ENCODE measurements at regions not wholly inside any gene's neighbourhood (a gene's known extent, or its start where the extent isn't known, plus 50 kb on each side); places are given as distances from the start of the nearest gene placed in this dataset.

GRCh38 chr3:3745693-3746092, 53.5 kb upstream of the LRRN1 start:
- no peaks in the 10 kb centered on the region for H3K27me3 Mint-ChIP-seq
- no peaks in the 10 kb centered on the region for H3K9me3 Mint-ChIP-seq
- no peaks in the 10 kb centered on the region for H3K4me1 Mint-ChIP-seq
- no peak overlapping the region for H3K4me3 Mint-ChIP-seq
- ATAC-seq (no peak), DNase-seq (no peak)
- H3K27ac Mint-ChIP-seq = no peak overlapping the region

GRCh38 chr3:3744826-3745225, 54.4 kb upstream of the LRRN1 start:
- Mint-ChIP-seq H3K4me1 (no peaks in the 10 kb centered on the region), H3K4me3 (no peak overlapping the region), H3K9me3 (no peaks in the 10 kb centered on the region), H3K27me3 (no peaks in the 10 kb centered on the region), H3K27ac (no peak overlapping the region)
- DNase-seq = no peak
- no peak for ATAC-seq

GRCh38 chr3:3743754-3744153, 55.5 kb upstream of the LRRN1 start:
- ATAC-seq = no peak
- no peak overlapping the region for H3K27ac Mint-ChIP-seq

GRCh38 chr3:3740061-3740460, 59.2 kb upstream of the LRRN1 start:
- no peak overlapping the region for H3K4me3 Mint-ChIP-seq
- H3K4me1 Mint-ChIP-seq = no peaks in the 10 kb centered on the region
- no peaks in the 10 kb centered on the region for H3K9me3 Mint-ChIP-seq
- ATAC-seq (no peak), DNase-seq (no peak)
- H3K27ac Mint-ChIP-seq = no peak overlapping the region
- H3K27me3 Mint-ChIP-seq = no peaks in the 10 kb centered on the region

More at GRCh38 chr3:3743754-3744153, 55.5 kb upstream of the LRRN1 start:
- no peak for DNase-seq
- no peaks in the 10 kb centered on the region for H3K9me3 Mint-ChIP-seq
- H3K27me3 Mint-ChIP-seq = no peaks in the 10 kb centered on the region
- no peak overlapping the region for H3K4me3 Mint-ChIP-seq
- no peaks in the 10 kb centered on the region for H3K4me1 Mint-ChIP-seq

- ATAC-seq (no peak), DNase-seq (no peak)
- no peaks in the 10 kb centered on the region for H3K4me1 Mint-ChIP-seq
- no peaks in the 10 kb centered on the region for H3K27me3 Mint-ChIP-seq
- no peak overlapping the region for H3K27ac Mint-ChIP-seq
- H3K4me3 Mint-ChIP-seq = no peak overlapping the region
- no peaks in the 10 kb centered on the region for H3K9me3 Mint-ChIP-seq
These were observed 59.7 kb upstream of the LRRN1 start for GRCh38 chr3:3739330-3740060.

GRCh38 chr3:3737531-3737930, 61.7 kb upstream of the LRRN1 start:
- H3K4me1 Mint-ChIP-seq = no peaks in the 10 kb centered on the region
- ATAC-seq = no peak
- no peak for DNase-seq
- no peak overlapping the region for H3K4me3 Mint-ChIP-seq
- H3K9me3 Mint-ChIP-seq = no peaks in the 10 kb centered on the region
- no peaks in the 10 kb centered on the region for H3K27me3 Mint-ChIP-seq
- H3K27ac Mint-ChIP-seq = no peak overlapping the region

- ATAC-seq (no peak), DNase-seq (no peak)
- Mint-ChIP-seq H3K4me1 (no peaks in the 10 kb centered on the region), H3K27me3 (no peaks in the 10 kb centered on the region), H3K4me3 (no peak overlapping the region), H3K27ac (no peak overlapping the region), H3K9me3 (no peaks in the 10 kb centered on the region)
These were observed 63.3 kb upstream of the LRRN1 start for GRCh38 chr3:3735919-3736318.

GRCh38 chr3:3734881-3735280, 64.3 kb upstream of the LRRN1 start:
- H3K9me3 Mint-ChIP-seq = no peaks in the 10 kb centered on the region
- no peak overlapping the region for H3K4me3 Mint-ChIP-seq
- no peaks in the 10 kb centered on the region for H3K4me1 Mint-ChIP-seq
- H3K27ac Mint-ChIP-seq = no peak overlapping the region
- ATAC-seq (no peak), DNase-seq (no peak)
- no peaks in the 10 kb centered on the region for H3K27me3 Mint-ChIP-seq

GRCh38 chr3:3729261-3729660, 70.0 kb upstream of the LRRN1 start:
- H3K4me3 Mint-ChIP-seq = no peak overlapping the region
- ATAC-seq = no peak
- no peak overlapping the region for H3K27ac Mint-ChIP-seq

GRCh38 chr3:3726549-3726948, 72.7 kb upstream of the LRRN1 start:
- no peaks in the 10 kb centered on the region for H3K4me1 Mint-ChIP-seq
- H3K27ac Mint-ChIP-seq = no peak overlapping the region
- ATAC-seq (no peak), DNase-seq (no peak)
- H3K27me3 Mint-ChIP-seq = no peaks in the 10 kb centered on the region
- H3K4me3 Mint-ChIP-seq = no peak overlapping the region
- peaks cover 0 to 4% of the 10 kb centered on the region in 2 donors for H3K9me3 Mint-ChIP-seq

More at GRCh38 chr3:3729261-3729660, 70.0 kb upstream of the LRRN1 start:
- H3K9me3 Mint-ChIP-seq = peaks cover 0 to 4% of the 10 kb centered on the region in 2 donors
- H3K4me1 Mint-ChIP-seq = no peaks in the 10 kb centered on the region
- H3K27me3 Mint-ChIP-seq = no peaks in the 10 kb centered on the region
- no peak for DNase-seq

- Mint-ChIP-seq H3K27me3 (no peaks in the 10 kb centered on the region), H3K4me3 (no peak overlapping the region), H3K9me3 (peaks cover 0 to 8% of the 10 kb centered on the region in 2 donors), H3K4me1 (no peaks in the 10 kb centered on the region), H3K27ac (no peak overlapping the region)
- no peak for DNase-seq
- no peak for ATAC-seq
These were observed 84.7 kb upstream of the LRRN1 start for GRCh38 chr3:3714572-3714971.

GRCh38 chr3:3712971-3713370, 86.3 kb upstream of the LRRN1 start:
- Mint-ChIP-seq H3K27me3 (no peaks in the 10 kb centered on the region), H3K9me3 (peaks cover 0 to 8% of the 10 kb centered on the region in 2 donors), H3K4me3 (no peak overlapping the region), H3K27ac (no peak overlapping the region), H3K4me1 (no peaks in the 10 kb centered on the region)
- ATAC-seq (no peak), DNase-seq (no peak)

GRCh38 chr3:3708769-3709115, 90.5 kb upstream of the LRRN1 start:
- Mint-ChIP-seq H3K27ac (no peak overlapping the region), H3K9me3 (peaks cover 0 to 8% of the 10 kb centered on the region in 2 donors), H3K27me3 (no peaks in the 10 kb centered on the region), H3K4me1 (no peaks in the 10 kb centered on the region), H3K4me3 (no peak overlapping the region)
- DNase-seq (no peak), ATAC-seq (no peak)

- H3K27ac Mint-ChIP-seq = no peak overlapping the region
- no peak for ATAC-seq
- H3K27me3 Mint-ChIP-seq = no peaks in the 10 kb centered on the region
- H3K4me3 Mint-ChIP-seq = no peak overlapping the region
- no peak for DNase-seq
- peaks cover 0 to 8% of the 10 kb centered on the region in 2 donors for H3K9me3 Mint-ChIP-seq
- H3K4me1 Mint-ChIP-seq = no peaks in the 10 kb centered on the region
These were observed 91.1 kb upstream of the LRRN1 start for GRCh38 chr3:3707858-3708768.

- H3K4me1 Mint-ChIP-seq = no peaks in the 10 kb centered on the region
- ATAC-seq = no peak
- DNase-seq = no peak
- H3K27me3 Mint-ChIP-seq = no peaks in the 10 kb centered on the region
- H3K4me3 Mint-ChIP-seq = no peak overlapping the region
- no peaks in the 10 kb centered on the region for H3K9me3 Mint-ChIP-seq
- H3K27ac Mint-ChIP-seq = no peak overlapping the region
These were observed 94.0 kb upstream of the LRRN1 start for GRCh38 chr3:3705090-3705775.

- no peak overlapping the region for H3K4me3 Mint-ChIP-seq
- DNase-seq = no peak
- no peaks in the 10 kb centered on the region for H3K27me3 Mint-ChIP-seq
These were observed 97.3 kb upstream of the LRRN1 start for GRCh38 chr3:3701949-3702348.

More at GRCh38 chr3:3701949-3702348, 97.3 kb upstream of the LRRN1 start:
- H3K27ac Mint-ChIP-seq = no peak overlapping the region
- no peaks in the 10 kb centered on the region for H3K4me1 Mint-ChIP-seq
- peaks cover 0 to 7% of the 10 kb centered on the region in 2 donors for H3K9me3 Mint-ChIP-seq
- no peak for ATAC-seq
